NT2/D1 (cell line): ENCODE measurements at regions not wholly inside any gene's neighbourhood (a gene's known extent, or its start where the extent isn't known, plus 50 kb on each side); places are given as distances from the start of the nearest gene placed in this dataset.

Experiments
- DNase-seq: peaks from one replicate; pipeline ENCODE4 v3.0.0-alpha.2; 2011; ENCODE audit warnings: low read depth, low spot score
- H3K27me3 ChIP-seq: 2 replicates; pipeline ENCODE4 v1.6.0; 2011; ENCODE audit warnings: mild to moderate bottlenecking; ENCODE audit not compliant: insufficient read length, insufficient read depth
- H3K36me3 ChIP-seq: 2 replicates; pipeline ENCODE4 v1.6.1; 2011; ENCODE audit warnings: mild to moderate bottlenecking, low read length, mixed read lengths; ENCODE audit not compliant: insufficient read depth, insufficient read length
- H3K4me1 ChIP-seq: 2 replicates; pipeline ENCODE4 v1.5.1; 2011; ENCODE audit not compliant: insufficient read depth, insufficient read length
- H3K4me3 ChIP-seq: 2 replicates; pipeline ENCODE4 v1.5.1; 2011; ENCODE audit warnings: low read depth; ENCODE audit not compliant: insufficient read length
- H3K9ac ChIP-seq: 2 replicates; pipeline ENCODE4 v1.6.0; 2011; ENCODE audit warnings: low read depth; ENCODE audit not compliant: insufficient read length
- H3K9me3 ChIP-seq: 2 replicates; pipeline ENCODE4 v1.5.1; 2011; ENCODE audit warnings: mild to moderate bottlenecking, low read length; ENCODE audit not compliant: insufficient read depth
- SUZ12 ChIP-seq: IDR thresholded peaks from 2 replicates; pipeline ENCODE4 v1.6.1; 2011; ENCODE audit not compliant: insufficient read length, insufficient read depth; ENCODE audit errors: extremely low read depth
- YY1 ChIP-seq: IDR thresholded peaks from 2 replicates; pipeline ENCODE4 v1.6.1; 2011; ENCODE audit not compliant: insufficient read length, insufficient read depth
- ZNF274 ChIP-seq: IDR thresholded peaks from 2 replicates; pipeline ENCODE4 v1.6.1; 2011; ENCODE audit warnings: mild to moderate bottlenecking, low read depth, low read length

DNA sequence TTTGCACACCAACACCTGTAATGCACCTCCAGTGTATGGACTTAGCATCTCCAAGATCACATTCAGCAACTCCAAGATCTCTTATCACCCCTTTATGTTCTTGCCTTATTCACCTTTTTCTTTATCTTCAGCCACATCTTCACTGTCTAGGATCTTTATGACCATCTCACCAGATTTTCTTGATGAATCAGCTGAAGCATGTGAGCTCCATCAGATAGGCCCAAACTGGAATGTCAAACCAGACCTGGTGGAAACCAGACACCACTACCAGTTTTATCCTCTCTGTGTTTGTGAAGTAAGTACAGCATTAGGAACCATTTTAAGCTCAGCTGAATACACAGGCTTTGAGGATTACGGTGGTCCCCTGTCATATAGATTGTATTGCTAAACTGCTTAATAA, 330.4 kb upstream of the NDN start:
- H3K4me1 ChIP-seq = no peaks in the 10 kb centered on the region
- DNase-seq = no peak
- H3K9ac ChIP-seq = no peak overlapping the region
- H3K4me3 ChIP-seq = no peak overlapping the region
- no peaks in the 10 kb centered on the region for H3K36me3 ChIP-seq
- no peaks in the 10 kb centered on the region for H3K9me3 ChIP-seq
- H3K27me3 ChIP-seq = no peaks in the 10 kb centered on the region
- TF ChIP-seq YY1 (no peak), SUZ12 (no peak), ZNF274 (no peak)

DNA sequence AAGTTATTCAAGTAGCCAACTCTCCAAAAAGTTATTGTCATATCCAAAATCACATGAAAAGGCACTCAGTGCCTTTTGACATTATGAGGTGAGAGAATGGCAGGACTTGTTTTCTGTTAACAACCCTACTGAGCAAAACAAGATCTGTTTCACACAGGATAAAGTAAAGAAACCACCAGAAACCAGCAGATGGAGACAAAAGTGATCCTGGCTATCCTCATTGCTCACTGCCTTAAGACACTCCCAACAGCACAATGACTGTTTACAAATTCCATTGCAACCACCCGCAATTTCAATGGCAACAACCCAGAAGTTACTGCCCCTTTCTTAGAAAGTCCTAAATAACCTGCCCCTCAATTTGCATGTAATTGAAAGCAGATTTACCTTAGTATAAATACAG, 352.6 kb upstream of the NDN start:
- TF ChIP-seq YY1 = no peak
- TF ChIP-seq SUZ12 = no peak
- TF ChIP-seq ZNF274 = no peak

GRCh38 chr15:24054547-24055245, 367.6 kb upstream of the NDN start:
- no peaks in the 10 kb centered on the region for H3K27me3 ChIP-seq
- no peaks in the 10 kb centered on the region for H3K9me3 ChIP-seq
- no peak overlapping the region for H3K4me3 ChIP-seq
- no peak overlapping the region for H3K9ac ChIP-seq
- no peak for DNase-seq
- no peaks in the 10 kb centered on the region for H3K4me1 ChIP-seq
- H3K36me3 ChIP-seq = no peaks in the 10 kb centered on the region
- TF ChIP-seq YY1 = no peak
- TF ChIP-seq ZNF274 = no peak
- TF ChIP-seq SUZ12 = no peak

More for the DNA sequence above, 352.6 kb upstream of the NDN start:
- Histone ChIP-seq H3K27me3 (no peaks in the 10 kb centered on the region), H3K4me1 (no peaks in the 10 kb centered on the region), H3K9ac (no peak overlapping the region), H3K9me3 (peaks cover 24% of the 10 kb centered on the region), H3K4me3 (no peak overlapping the region), H3K36me3 (no peaks in the 10 kb centered on the region)
- DNase-seq = no peak

DNA sequence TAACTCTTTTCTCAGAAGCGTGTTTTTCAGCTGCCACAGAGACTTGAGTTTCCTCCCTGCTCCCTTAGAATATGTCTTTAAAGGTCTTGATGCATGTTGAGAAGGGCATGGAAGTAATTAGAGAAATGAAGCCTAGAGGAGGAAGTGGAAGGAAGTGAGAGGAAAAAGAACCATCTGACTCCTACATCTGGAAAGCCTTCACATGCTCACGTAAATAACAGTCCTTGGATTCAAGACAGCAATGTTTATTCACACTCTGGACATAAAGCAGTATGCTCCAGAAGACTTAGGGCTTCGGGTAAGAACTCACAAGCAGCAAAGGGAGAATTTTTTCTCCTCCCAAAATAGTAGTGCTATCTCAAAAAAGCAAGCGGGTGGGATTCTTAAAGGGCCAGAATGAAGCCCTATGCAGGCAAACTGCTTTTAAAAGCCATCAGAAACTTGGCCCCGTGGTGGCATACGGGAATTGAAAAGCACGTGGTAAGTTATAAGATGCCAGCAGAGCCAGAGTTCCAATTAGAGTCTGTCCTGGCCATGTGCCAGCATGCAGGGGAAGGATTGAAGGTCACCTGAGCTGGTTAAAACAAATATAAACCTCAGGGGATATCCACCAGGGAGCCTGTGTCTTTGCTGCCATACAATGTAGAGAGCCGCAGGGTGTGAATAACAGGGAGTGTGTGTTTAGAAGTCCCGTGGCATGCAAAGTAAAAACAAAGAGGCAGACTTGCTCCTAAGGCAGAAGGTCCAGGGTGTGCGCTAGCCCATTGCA, 380.8 kb upstream of the NDN start:
- Histone ChIP-seq H3K4me1 (no peaks in the 10 kb centered on the region), H3K9ac (no peak overlapping the region), H3K27me3 (no peaks in the 10 kb centered on the region), H3K4me3 (no peak overlapping the region), H3K36me3 (no peaks in the 10 kb centered on the region), H3K9me3 (no peaks in the 10 kb centered on the region)
- TF ChIP-seq SUZ12 (no peak), YY1 (no peak)
- no peak for DNase-seq

GRCh38 chr15:24075420-24076089, 388.4 kb upstream of the NDN start:
- no peaks in the 10 kb centered on the region for H3K36me3 ChIP-seq
- H3K9me3 ChIP-seq = peaks cover 20% of the 10 kb centered on the region
- H3K4me3 ChIP-seq = no peak overlapping the region

DNA sequence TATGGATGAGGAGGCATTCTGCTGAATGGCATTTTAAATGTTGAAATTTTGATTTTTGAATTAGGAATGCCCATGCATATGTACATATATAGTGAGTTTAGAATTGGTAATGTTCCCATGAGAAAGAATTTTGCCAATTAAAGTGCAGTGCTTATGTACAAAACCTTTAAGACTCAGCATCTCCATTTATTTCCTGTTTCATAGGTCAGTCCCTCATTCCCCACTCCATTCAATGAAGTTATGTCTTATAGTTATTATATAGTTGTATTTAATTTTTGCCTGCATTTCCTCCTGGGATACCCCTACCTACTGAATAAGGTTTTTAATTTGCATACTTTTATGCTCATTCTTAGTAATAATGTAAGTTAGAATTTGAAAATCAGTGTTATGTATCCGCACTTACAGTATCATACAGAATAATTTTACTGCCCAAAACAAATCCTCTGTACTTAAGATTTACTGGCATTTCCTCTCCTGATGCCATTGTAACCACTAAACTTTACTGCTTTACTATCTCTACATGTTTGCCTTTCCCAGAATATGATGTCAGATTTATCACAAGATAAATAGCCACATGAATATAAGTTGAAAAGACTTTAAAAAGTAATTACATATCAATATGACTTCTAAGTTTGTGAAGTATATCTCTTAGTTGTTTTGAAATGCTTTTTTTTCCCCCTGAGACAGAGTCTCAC, 389.1 kb upstream of the NDN start:
- TF ChIP-seq YY1 = no peak
- TF ChIP-seq SUZ12 = no peak
- TF ChIP-seq ZNF274 = no peak
- Histone ChIP-seq H3K27me3 (no peaks in the 10 kb centered on the region), H3K9me3 (peaks cover 20% of the 10 kb centered on the region), H3K36me3 (no peaks in the 10 kb centered on the region), H3K4me1 (no peaks in the 10 kb centered on the region), H3K9ac (no peak overlapping the region), H3K4me3 (no peak overlapping the region)
- no peak for DNase-seq

More at GRCh38 chr15:24075420-24076089, 388.4 kb upstream of the NDN start:
- Histone ChIP-seq H3K4me1 (no peaks in the 10 kb centered on the region), H3K27me3 (no peaks in the 10 kb centered on the region), H3K9ac (no peak overlapping the region)
- TF ChIP-seq ZNF274 (no peak), SUZ12 (no peak), YY1 (no peak)
- no peak for DNase-seq
